ENCODE measurements at regions not wholly inside any gene's neighbourhood (a gene's known extent, or its start where the extent isn't known, plus 50 kb on each side); places are given as distances from the start of the nearest gene placed in this dataset.

GRCh38 chr22:44618400-44618799, 83.6 kb upstream of the PRR5 start:
- 0 out of 2 replicates have a peak, but pooled peaks cover 3% of the 10 kb centered on the region for H3K9me3 ChIP-seq (replicated peaks; ENCODE audit: control insufficient read depth, insufficient read depth, low read depth, low read length)
- H4K20me1 ChIP-seq (replicated peaks; ENCODE audit: control insufficient read depth, insufficient read depth, low read length), result no peaks in the 10 kb centered on the region; the same call in 1 of the 2 replicates
- ATAC-seq (no peak), FAIRE-seq (no peak), DNase-seq (ENCODE audit: extremely low read depth in 1 of 4, low spot score in 3 of 4) (no peak)
- in situ Hi-C loops (cut with MboI) (no loop called here), intact Hi-C loops (cut with micrococcal nuclease) (no loop called here)
- peaks cover 0 to 16% of the 10 kb centered on the region in 2 experiments; a peak in 2 of 5 replicates for H3K4me1 ChIP-seq (replicated peaks in 1 of 2; ENCODE audit: control insufficient read depth in 2 of 2, insufficient read depth in 2 of 2, low read length in 2 of 2)
- no peaks in the 10 kb centered on the region for H3K36me3 ChIP-seq (ENCODE audit: control insufficient read depth, insufficient read depth, low read length)
- H3K9me1 ChIP-seq (ENCODE audit: control insufficient read depth, insufficient read depth, low read length), result no peaks in the 10 kb centered on the region
- H3K27me3 ChIP-seq (ENCODE audit: control insufficient read depth in 2 of 2, insufficient read depth in 2 of 2, low read length in 2 of 2), result peaks cover 0 to 15% of the 10 kb centered on the region in 2 experiments; a peak in 2 of 5 replicates
- no peak overlapping the region for H2AFZ ChIP-seq (ENCODE audit: low read depth, low read length)
- 2% methylated on average over 6 of the region's 17 CpGs for WGBS (ENCODE audit: insufficient coverage, low coverage, missing lambda C conversion rate)
- no TSS peak for BruUV-seq (replicated peaks)
- H3K4me3 ChIP-seq, result no peak overlapping the region
- no peaks in the 10 kb centered on the region for H3K79me2 ChIP-seq (ENCODE audit: control insufficient read depth, insufficient read depth, low read length)
- ChIA-PET CTCF (ENCODE audit: low intra/inter-chr PET ratio) (no interaction called here), POLR2A (no interaction called here)
- no peak for TF ChIP-seq CBX2 (IDR thresholded peaks at IDR 0.05; ENCODE audit: insufficient read depth, low read length, poor library complexity, severe bottlenecking)
- no peak for TF ChIP-seq E2F4 (CRISPR knock-in tag; IDR thresholded peaks at IDR 0.05; ENCODE audit: low read depth)
- no peak for TF ChIP-seq BACH1 (tag; IDR thresholded peaks at IDR 0.05)
- H3K9ac ChIP-seq (ENCODE audit: insufficient read depth in 1 of 2, low read depth in 2 of 2, low read length in 2 of 2), result no peak overlapping the region
- H3K27ac ChIP-seq (ENCODE audit: extremely low read depth, low read depth, low read length), result no peak overlapping the region
- H3K4me2 ChIP-seq (ENCODE audit: insufficient read depth, low read length), result no peak overlapping the region

GRCh38 chr22:44617828-44618227, 84.2 kb upstream of the PRR5 start:
- Histone ChIP-seq H3K9me3 (replicated peaks; ENCODE audit: control insufficient read depth, insufficient read depth, low read depth, low read length) (0 out of 2 replicates have a peak, but pooled peaks cover 3% of the 10 kb centered on the region), H3K9me1 (ENCODE audit: control insufficient read depth, insufficient read depth, low read length) (no peaks in the 10 kb centered on the region), H2AFZ (ENCODE audit: low read depth, low read length) (no peak overlapping the region), H3K4me1 (replicated peaks in 1 of 2; ENCODE audit: control insufficient read depth in 2 of 2, insufficient read depth in 2 of 2, low read length in 2 of 2) (peaks cover 0 to 16% of the 10 kb centered on the region in 2 experiments; a peak in 2 of 5 replicates), H3K4me2 (ENCODE audit: insufficient read depth, low read length) (no peak overlapping the region), H3K27me3 (ENCODE audit: control insufficient read depth in 2 of 2, insufficient read depth in 2 of 2, low read length in 2 of 2) (peaks cover 0 to 15% of the 10 kb centered on the region in 2 experiments; a peak in 2 of 5 replicates), H4K20me1 (replicated peaks; ENCODE audit: control insufficient read depth, insufficient read depth, low read length) (no peaks in the 10 kb centered on the region; the same call in 1 of the 2 replicates), H3K27ac (ENCODE audit: extremely low read depth, low read depth, low read length) (no peak overlapping the region), H3K4me3 (no peak overlapping the region), H3K9ac (ENCODE audit: insufficient read depth in 1 of 2, low read depth in 2 of 2, low read length in 2 of 2) (no peak overlapping the region), H3K36me3 (ENCODE audit: control insufficient read depth, insufficient read depth, low read length) (no peaks in the 10 kb centered on the region), H3K79me2 (ENCODE audit: control insufficient read depth, insufficient read depth, low read length) (no peaks in the 10 kb centered on the region)
- DNase-seq (ENCODE audit: extremely low read depth in 1 of 4, low spot score in 3 of 4), result no peak
- no TSS peak for BruUV-seq (replicated peaks)
- peak; percentile 71 for FAIRE-seq
- intact Hi-C loops (cut with micrococcal nuclease) (no loop called here), in situ Hi-C loops (cut with MboI) (no loop called here)
- 40% methylated on average over 3 of the region's 4 CpGs for WGBS (ENCODE audit: insufficient coverage, low coverage, missing lambda C conversion rate)
- ATAC-seq, result no peak
- POLR2A ChIA-PET, result no interaction called here
- CTCF ChIA-PET (ENCODE audit: low intra/inter-chr PET ratio), result no interaction called here
- no peak for TF ChIP-seq ZFPM2 (CRISPR knock-in tag; IDR thresholded peaks at IDR 0.05)
- TF ChIP-seq ARID4B (CRISPR knock-in tag; IDR thresholded peaks at IDR 0.05), result no peak
- TF ChIP-seq ZNF740 (CRISPR knock-in tag; IDR thresholded peaks at IDR 0.05), result no peak
- no peak for TF ChIP-seq ZNF740 (tag; IDR thresholded peaks at IDR 0.05)
- TF ChIP-seq ZNF282 (CRISPR knock-in tag; IDR thresholded peaks at IDR 0.05), result no peak
- TF ChIP-seq CBFB (CRISPR knock-in tag; IDR thresholded peaks at IDR 0.05), result no peak
- no peak for TF ChIP-seq RFX1 (IDR thresholded peaks at IDR 0.05)

All from K562 (cell line).